GM10266 (cell line): ENCODE measurements at regions not wholly inside any gene's neighbourhood (a gene's known extent, or its start where the extent isn't known, plus 50 kb on each side); places are given as distances from the start of the nearest gene placed in this dataset.
"Not testable (repeated sequence)": the region's sequence is repeated elsewhere in the genome, so short reads cannot be mapped to it uniquely, and the experiment has no call there.

Source experiments
- DNase-seq: peaks from one replicate; pipeline ENCODE4 v3.0.0; 2012; ENCODE audit errors: extremely low spot score
- TF ChIP-seq, protein P1 (sequence below): IDR thresholded peaks from 2 replicates; pipeline ENCODE4 v1.5.1; 2012; ENCODE audit warnings: mild to moderate bottlenecking, low read depth; ENCODE audit not compliant: control insufficient read depth, insufficient read depth; ENCODE audit errors: missing control alignments

DNA sequence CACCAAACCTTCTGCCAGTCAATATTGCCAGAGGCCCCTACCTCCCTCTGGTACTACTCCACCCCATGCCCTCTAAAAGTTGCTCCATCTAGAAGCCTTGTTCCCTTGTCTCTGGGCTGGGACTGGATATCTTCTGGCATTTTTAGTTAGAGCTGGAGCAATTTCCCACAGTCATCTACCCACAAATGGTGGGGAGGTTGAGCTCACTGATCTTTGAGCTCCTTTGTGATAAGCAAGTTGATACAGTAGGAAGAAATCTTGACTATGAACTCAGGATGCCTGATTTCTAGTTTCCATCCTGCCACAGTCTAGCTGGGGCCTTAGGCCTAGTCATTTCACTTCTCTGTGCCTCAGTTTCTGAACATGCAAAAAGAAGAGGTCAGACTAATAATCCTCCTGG, 155.0 kb downstream of the MAIP1 start:
- DNase-seq, result no peak

GRCh38 chr2:200113016-200113799, 157.8 kb downstream of the MAIP1 start:
- not testable (repeated sequence) for DNase-seq

More for the DNA sequence above, 155.0 kb downstream of the MAIP1 start:
- TF ChIP-seq, protein P1, sequence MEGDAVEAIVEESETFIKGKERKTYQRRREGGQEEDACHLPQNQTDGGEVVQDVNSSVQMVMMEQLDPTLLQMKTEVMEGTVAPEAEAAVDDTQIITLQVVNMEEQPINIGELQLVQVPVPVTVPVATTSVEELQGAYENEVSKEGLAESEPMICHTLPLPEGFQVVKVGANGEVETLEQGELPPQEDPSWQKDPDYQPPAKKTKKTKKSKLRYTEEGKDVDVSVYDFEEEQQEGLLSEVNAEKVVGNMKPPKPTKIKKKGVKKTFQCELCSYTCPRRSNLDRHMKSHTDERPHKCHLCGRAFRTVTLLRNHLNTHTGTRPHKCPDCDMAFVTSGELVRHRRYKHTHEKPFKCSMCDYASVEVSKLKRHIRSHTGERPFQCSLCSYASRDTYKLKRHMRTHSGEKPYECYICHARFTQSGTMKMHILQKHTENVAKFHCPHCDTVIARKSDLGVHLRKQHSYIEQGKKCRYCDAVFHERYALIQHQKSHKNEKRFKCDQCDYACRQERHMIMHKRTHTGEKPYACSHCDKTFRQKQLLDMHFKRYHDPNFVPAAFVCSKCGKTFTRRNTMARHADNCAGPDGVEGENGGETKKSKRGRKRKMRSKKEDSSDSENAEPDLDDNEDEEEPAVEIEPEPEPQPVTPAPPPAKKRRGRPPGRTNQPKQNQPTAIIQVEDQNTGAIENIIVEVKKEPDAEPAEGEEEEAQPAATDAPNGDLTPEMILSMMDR, result no peak

- TF ChIP-seq, protein P1, result no peak
- no peak for DNase-seq
Measured at GRCh38 chr2:200119236-200119635, 163.9 kb downstream of the MAIP1 start.

- no peak for DNase-seq
- TF ChIP-seq, protein P1, result no peak
Measured at GRCh38 chr2:200121931-200122330, 166.5 kb downstream of the MAIP1 start.

- TF ChIP-seq, protein P1, result no peak
- no peak for DNase-seq
Measured at GRCh38 chr2:200122683-200123082, 167.3 kb downstream of the MAIP1 start.

DNA sequence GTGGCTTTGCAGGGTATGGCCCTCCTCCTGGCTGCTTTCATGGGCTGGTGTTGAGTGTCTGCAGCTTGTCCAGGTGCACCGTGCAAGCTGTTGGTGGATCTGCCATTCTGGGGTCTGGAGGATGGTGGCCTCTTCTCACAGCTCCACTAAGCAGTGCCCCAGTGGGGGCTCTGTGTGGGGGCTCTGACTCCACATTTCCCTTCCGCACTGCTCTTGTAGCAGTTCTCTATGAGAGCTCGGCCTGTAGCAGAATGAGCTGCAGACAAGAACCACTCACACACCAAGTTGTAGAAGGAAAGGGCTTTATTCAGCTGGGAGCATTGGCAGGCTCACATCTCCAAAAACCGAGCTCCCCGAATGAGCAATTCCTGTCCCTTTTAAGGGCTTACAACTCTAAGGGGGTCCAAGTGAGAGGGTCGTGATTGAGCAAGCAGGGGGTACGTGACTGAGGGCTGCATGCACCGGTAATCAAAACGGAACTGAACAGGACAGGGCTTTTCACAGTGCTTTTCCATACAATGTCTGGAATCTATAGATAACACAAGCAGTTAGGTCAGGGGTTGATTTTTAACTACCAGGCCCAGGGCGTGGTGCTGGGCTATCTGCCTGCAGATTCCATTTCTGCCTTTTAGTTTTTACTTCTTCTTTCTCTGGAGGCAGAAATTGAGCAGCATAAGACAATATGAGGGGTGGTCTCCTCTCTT, 169.4 kb downstream of the MAIP1 start:
- not testable (repeated sequence) for DNase-seq

- no peak for DNase-seq
- TF ChIP-seq, protein P1, result no peak
Measured at GRCh38 chr2:200125444-200126284, 170.3 kb downstream of the MAIP1 start.

DNA sequence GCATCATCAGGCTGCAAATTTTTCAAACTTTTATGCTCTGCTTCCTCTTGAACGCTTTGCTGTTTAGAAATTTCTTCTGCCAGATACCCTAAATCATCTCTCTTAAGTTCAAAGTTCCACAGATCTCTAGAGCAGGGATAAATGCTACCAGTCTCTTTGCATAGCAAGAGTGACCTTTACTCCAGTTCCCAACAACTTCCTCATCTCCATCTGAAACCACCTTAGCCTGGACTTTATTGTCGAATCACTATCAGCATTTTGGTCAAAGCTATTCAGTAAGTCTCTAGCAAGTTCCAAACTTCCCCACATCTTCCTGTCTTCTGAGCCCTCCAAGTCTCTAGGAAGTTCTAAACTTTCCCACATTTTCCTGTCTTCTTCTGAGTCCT, 170.9 kb downstream of the MAIP1 start:
- not testable (repeated sequence) for DNase-seq

- DNase-seq, result not testable (repeated sequence)
Measured at GRCh38 chr2:200126680-200127079, 171.3 kb downstream of the MAIP1 start.
